H1 (cell line): ENCODE measurements at regions not wholly inside any gene's neighbourhood (a gene's known extent, or its start where the extent isn't known, plus 50 kb on each side); places are given as distances from the start of the nearest gene placed in this dataset.

Experiments
- ASH2L ChIP-seq: fragments of 200-600, 300-600 bp; sonication (generic); IDR thresholded peaks from one replicate; pipeline ENCODE4 v1.7.1; 2017; ENCODE audit warnings: low read length
- ATF3 ChIP-seq: IDR thresholded peaks from 2 replicates; pipeline ENCODE4 v1.6.1; 2011; ENCODE audit warnings: low read depth, mild to moderate bottlenecking, low read length; ENCODE audit not compliant: insufficient read depth
- BRCA1 ChIP-seq: IDR thresholded peaks from 2 replicates; pipeline ENCODE4 v1.6.1; 2012; ENCODE audit warnings: low read depth, low read length, improper control_type of control experiment
- CBX8 ChIP-seq: fragments of 300-800, 300-1000 bp; sonication (generic); IDR thresholded peaks from 2 replicates; pipeline ENCODE4 v1.7.1; 2016; ENCODE audit warnings: low read depth, low read length, borderline replicate concordance
- GABPA ChIP-seq: IDR thresholded peaks from 2 replicates; pipeline ENCODE4 v1.6.1; 2011; ENCODE audit warnings: mild to moderate bottlenecking, low read length, moderate library complexity, borderline replicate concordance; ENCODE audit not compliant: insufficient read depth
- JUN ChIP-seq: IDR thresholded peaks from 2 replicates; pipeline ENCODE4 v1.6.1; 2011; ENCODE audit warnings: low read depth, mild to moderate bottlenecking, improper control_type of control experiment, low read length
- JUND ChIP-seq: IDR thresholded peaks from 2 replicates; pipeline ENCODE4 v1.6.1; 2011; ENCODE audit warnings: mild to moderate bottlenecking, improper control_type of control experiment, low read length
- KDM5A ChIP-seq: fragments of 200-600 bp; IDR thresholded peaks from 2 replicates; pipeline ENCODE4 v1.7.1; 2012; ENCODE audit warnings: mild to moderate bottlenecking, low read length, inconsistent platforms, mixed read lengths
- NANOG ChIP-seq: IDR thresholded peaks from 2 replicates; pipeline ENCODE4 v1.6.1; 2011; ENCODE audit warnings: low read length, low read depth, mild to moderate bottlenecking, inconsistent platforms; ENCODE audit not compliant: insufficient read depth, poor library complexity, severe bottlenecking
- NRF1 ChIP-seq: IDR thresholded peaks from 2 replicates; pipeline ENCODE4 v1.6.1; 2011; ENCODE audit warnings: mild to moderate bottlenecking, low read depth, low read length, improper control_type of control experiment
- RFX5 ChIP-seq: IDR thresholded peaks from 2 replicates; pipeline ENCODE4 v1.6.1; 2011; ENCODE audit warnings: low read depth, low read length, improper control_type of control experiment, borderline replicate concordance
- RXRA ChIP-seq: IDR thresholded peaks from 2 replicates; pipeline ENCODE4 v1.6.1; 2011; ENCODE audit warnings: low read depth, mild to moderate bottlenecking, low read length, moderate library complexity; ENCODE audit not compliant: insufficient read depth
- SIRT6 ChIP-seq: IDR thresholded peaks from one replicate; pipeline ENCODE4 v1.7.1; 2012; ENCODE audit warnings: low read length, inconsistent platforms
- SP1 ChIP-seq: IDR thresholded peaks from 2 replicates; pipeline ENCODE4 v1.6.1; 2011; ENCODE audit warnings: low read depth, low read length
- TAF7 ChIP-seq: optimal IDR thresholded peaks from 2 replicates; pipeline ENCODE3; 2011; ENCODE audit warnings: low read depth, mild to moderate bottlenecking, inconsistent platforms, low read length, moderate library complexity, borderline replicate concordance

GRCh38 chr5:143886096-143886495 lies 74.1 kb downstream of the HMHB1 start (continued):
- no peak for TF ChIP-seq TAF7
- no peak for TF ChIP-seq CBX8
- TF ChIP-seq BRCA1: no peak
- no peak for TF ChIP-seq RXRA
- no peak for TF ChIP-seq JUND
- TF ChIP-seq GABPA: no peak
- TF ChIP-seq KDM5A: no peak
- no peak for TF ChIP-seq NRF1
- TF ChIP-seq ATF3: no peak
- no peak for TF ChIP-seq JUN
- no peak for TF ChIP-seq ASH2L
- TF ChIP-seq SP1: no peak
- no peak for TF ChIP-seq NANOG
- no peak for TF ChIP-seq SIRT6
- TF ChIP-seq RFX5: no peak
